Trophoblast cell (in vitro differentiated cells and primary cell): ENCODE measurements at regions not wholly inside any gene's neighbourhood (a gene's known extent, or its start where the extent isn't known, plus 50 kb on each side); places are given as distances from the start of the nearest gene placed in this dataset.

Experiments used
- DNase-seq, 2 donors: peaks; one replicate each; pipeline ENCODE4 v3.0.0-alpha.2; 2016
- H2AFZ ChIP-seq: 2 replicates; pipeline ENCODE4 v1.6.1; 2013; ENCODE audit warnings: low read length, moderate library complexity, mild to moderate bottlenecking; ENCODE audit not compliant: insufficient read depth, poor library complexity
- H2AK5ac ChIP-seq: 2 replicates; pipeline ENCODE4 v1.6.1; 2013; ENCODE audit warnings: mild to moderate bottlenecking, low read length
- H2BK120ac ChIP-seq: 2 replicates; pipeline ENCODE4 v1.6.1; 2013; ENCODE audit warnings: low read length, mild to moderate bottlenecking, moderate library complexity; ENCODE audit not compliant: insufficient read depth, poor library complexity
- H2BK12ac ChIP-seq: 2 replicates; pipeline ENCODE4 v1.6.1; 2013; ENCODE audit warnings: mild to moderate bottlenecking, low read length, moderate library complexity
- H2BK5ac ChIP-seq: 2 replicates; pipeline ENCODE4 v1.6.1; 2013; ENCODE audit warnings: low read length, low read depth, moderate library complexity, mild to moderate bottlenecking; ENCODE audit not compliant: poor library complexity
- H3K14ac ChIP-seq: 2 replicates; pipeline ENCODE4 v1.6.1; 2013; ENCODE audit warnings: mild to moderate bottlenecking, low read length
- H3K18ac ChIP-seq: 2 replicates; pipeline ENCODE4 v1.6.1; 2013; ENCODE audit warnings: mild to moderate bottlenecking, low read length
- H3K23ac ChIP-seq: 2 replicates; pipeline ENCODE4 v1.6.1; 2013; ENCODE audit warnings: low read length
- H3K27ac ChIP-seq: 2 replicates; pipeline ENCODE4 v1.5.1; 2013; ENCODE audit warnings: low read depth, mild to moderate bottlenecking, inconsistent platforms, low read length, moderate library complexity
- H3K27me3 ChIP-seq: 2 replicates; pipeline ENCODE4 v1.6.1; 2013; ENCODE audit warnings: inconsistent platforms, mild to moderate bottlenecking, low read length, moderate library complexity; ENCODE audit not compliant: insufficient read depth
- H3K36me3 ChIP-seq, 2 experiments: 1 replicate in 1 of 2; 2 replicates in 1 of 2; pipeline ENCODE4 v1.6.1; 2013; ENCODE audit warnings: low read length in 2 of 2, mild to moderate bottlenecking in 2 of 2, moderate library complexity in 1 of 2; ENCODE audit not compliant: insufficient read depth in 2 of 2, control insufficient read depth in 1 of 2
- H3K4ac ChIP-seq: 2 replicates; pipeline ENCODE4 v1.6.1; 2013; ENCODE audit warnings: low read depth, mild to moderate bottlenecking, low read length, moderate library complexity
- H3K4me1 ChIP-seq, 2 experiments: 1 replicate in 1 of 2; 2 replicates in 1 of 2; pipeline ENCODE4 v1.6.1; 2013; ENCODE audit warnings: low read length in 2 of 2, mild to moderate bottlenecking in 2 of 2, moderate library complexity in 1 of 2; ENCODE audit not compliant: insufficient read depth in 2 of 2, control insufficient read depth in 1 of 2
- H3K4me2 ChIP-seq: 2 replicates; pipeline ENCODE4 v1.6.1; 2013; ENCODE audit warnings: inconsistent platforms, mild to moderate bottlenecking, low read length, moderate library complexity
- H3K4me3 ChIP-seq: 2 replicates; pipeline ENCODE4 v1.5.1; 2013; ENCODE audit warnings: mild to moderate bottlenecking, low read depth, low read length, inconsistent platforms
- H3K79me1 ChIP-seq: one replicate; pipeline ENCODE4 v1.6.1; 2013; ENCODE audit warnings: low read length
- H3K79me2 ChIP-seq: 2 replicates; pipeline ENCODE4 v1.6.1; 2013; ENCODE audit warnings: low read length, mild to moderate bottlenecking; ENCODE audit not compliant: control insufficient read depth, insufficient read depth, poor library complexity
- H3K9ac ChIP-seq: 2 replicates; pipeline ENCODE4 v1.6.1; 2013; ENCODE audit warnings: mild to moderate bottlenecking, low read length
- H3K9me3 ChIP-seq: 2 replicates; pipeline ENCODE4 v1.6.1; 2013; ENCODE audit warnings: low read depth, mild to moderate bottlenecking, control low read depth, inconsistent platforms, low read length; ENCODE audit not compliant: insufficient read depth
- H4K12ac ChIP-seq: 2 replicates; pipeline ENCODE4 v1.6.1; 2013; ENCODE audit warnings: low read depth, mild to moderate bottlenecking, low read length, moderate library complexity
- H4K8ac ChIP-seq: 2 replicates; pipeline ENCODE4 v1.6.1; 2013; ENCODE audit warnings: low read depth, mild to moderate bottlenecking, low read length, moderate library complexity
- H4K91ac ChIP-seq: one replicate; pipeline ENCODE4 v1.6.1; 2013; ENCODE audit warnings: low read depth, mild to moderate bottlenecking, low read length, moderate library complexity
- WGBS: extraction: QIAGEN DNeasy Blood & Tissue Kit; methylation state at CpG from one replicate; pipeline ENCODE4 v1.1.7; 2013; ENCODE audit warnings: missing lambda C conversion rate; ENCODE audit not compliant: insufficient read length, insufficient coverage; ENCODE audit errors: extremely low coverage; 5-methylcytosine and 5-hydroxymethylcytosine counted together

GRCh38 chr3:54004335-54004734 is 112.7 kb upstream of the SELENOK start:
- Histone ChIP-seq H3K4ac (no peak overlapping the region), H3K4me1 (peaks cover 0 to 7% of the 10 kb centered on the region in 2 experiments), H4K91ac (no peak overlapping the region), H3K79me1 (no peaks in the 10 kb centered on the region), H2AK5ac (no peak overlapping the region), H3K23ac (no peak overlapping the region), H3K36me3 (no peaks in the 10 kb centered on the region), H3K9me3 (no peaks in the 10 kb centered on the region), H3K79me2 (no peaks in the 10 kb centered on the region), H2BK12ac (no peak overlapping the region), H3K9ac (no peak overlapping the region), H2AFZ (no peak overlapping the region), H3K4me2 (no peak overlapping the region), H2BK5ac (no peak overlapping the region), H3K18ac (no peak overlapping the region), H4K8ac (no peak overlapping the region), H3K27me3 (no peaks in the 10 kb centered on the region), H2BK120ac (no peak overlapping the region), H4K12ac (no peak overlapping the region), H3K4me3 (no peak overlapping the region), H3K27ac (no peak overlapping the region), H3K14ac (no peak overlapping the region)
- no CpG with 5 or more reads among the region's 5 CpGs for WGBS
- DNase-seq, result no peak

- no peak overlapping the region for H4K91ac ChIP-seq
- WGBS, result no CpG with 5 or more reads among the region's 9 CpGs
These were observed 111.5 kb upstream of the SELENOK start for GRCh38 chr3:54003136-54003535.

GRCh38 chr3:53999725-54000124 is 108.1 kb upstream of the SELENOK start:
- no peak overlapping the region for H2BK12ac ChIP-seq
- H2BK120ac ChIP-seq, result no peak overlapping the region
- no peak overlapping the region for H3K18ac ChIP-seq
- H4K12ac ChIP-seq, result no peak overlapping the region
- no peaks in the 10 kb centered on the region for H3K27me3 ChIP-seq
- H4K91ac ChIP-seq, result no peak overlapping the region
- H4K8ac ChIP-seq, result no peak overlapping the region
- no peak overlapping the region for H3K23ac ChIP-seq
- no peak overlapping the region for H2AK5ac ChIP-seq
- H3K9me3 ChIP-seq, result no peaks in the 10 kb centered on the region
- no peak overlapping the region for H3K4me3 ChIP-seq
- H3K36me3 ChIP-seq, result no peaks in the 10 kb centered on the region
- H3K4me2 ChIP-seq, result no peak overlapping the region
- no peaks in the 10 kb centered on the region for H3K79me1 ChIP-seq
- H3K4me1 ChIP-seq, result peaks cover 10 to 14% of the 10 kb centered on the region in 2 experiments
- no peak overlapping the region for H3K14ac ChIP-seq
- WGBS, result no CpG with 5 or more reads among the region's 3 CpGs
- no peak for DNase-seq
- no peaks in the 10 kb centered on the region for H3K79me2 ChIP-seq
- no peak overlapping the region for H2AFZ ChIP-seq
- H3K27ac ChIP-seq, result no peak overlapping the region
- H3K9ac ChIP-seq, result no peak overlapping the region
- no peak overlapping the region for H3K4ac ChIP-seq
- no peak overlapping the region for H2BK5ac ChIP-seq

More at GRCh38 chr3:54003136-54003535, 111.5 kb upstream of the SELENOK start:
- Histone ChIP-seq H3K4me2 (no peak overlapping the region), H3K23ac (no peak overlapping the region), H3K27me3 (no peaks in the 10 kb centered on the region), H3K4me3 (no peak overlapping the region), H2AFZ (no peak overlapping the region), H2BK12ac (no peak overlapping the region), H3K9ac (no peak overlapping the region), H4K12ac (no peak overlapping the region), H3K18ac (no peak overlapping the region), H2AK5ac (no peak overlapping the region), H3K79me2 (no peaks in the 10 kb centered on the region), H3K9me3 (no peaks in the 10 kb centered on the region), H3K27ac (no peak overlapping the region), H2BK5ac (no peak overlapping the region), H3K4ac (no peak overlapping the region), H2BK120ac (no peak overlapping the region), H4K8ac (no peak overlapping the region), H3K14ac (no peak overlapping the region), H3K79me1 (no peaks in the 10 kb centered on the region), H3K36me3 (no peaks in the 10 kb centered on the region), H3K4me1 (no peaks in the 10 kb centered on the region)
- peak; percentile 15 to 26 for DNase-seq

GRCh38 chr3:53998980-53999379 is 107.3 kb upstream of the SELENOK start:
- H3K4me2 ChIP-seq, result no peak overlapping the region
- DNase-seq, result no peak
- H2AK5ac ChIP-seq, result no peak overlapping the region
- peaks cover 10 to 14% of the 10 kb centered on the region in 2 experiments for H3K4me1 ChIP-seq
- H3K9me3 ChIP-seq, result no peaks in the 10 kb centered on the region
- H3K14ac ChIP-seq, result no peak overlapping the region
- no peak overlapping the region for H3K4ac ChIP-seq
- WGBS, result no CpG with 5 or more reads among the region's 2 CpGs
- no peak overlapping the region for H3K23ac ChIP-seq
- H2BK12ac ChIP-seq, result no peak overlapping the region
- H3K79me1 ChIP-seq, result no peaks in the 10 kb centered on the region
- no peak overlapping the region for H3K4me3 ChIP-seq
- no peak overlapping the region for H3K27ac ChIP-seq
- H4K12ac ChIP-seq, result no peak overlapping the region
- no peak overlapping the region for H4K91ac ChIP-seq
- no peak overlapping the region for H3K9ac ChIP-seq
- no peak overlapping the region for H2BK120ac ChIP-seq
- H2AFZ ChIP-seq, result no peak overlapping the region
- no peaks in the 10 kb centered on the region for H3K79me2 ChIP-seq
- no peaks in the 10 kb centered on the region for H3K27me3 ChIP-seq
- H3K18ac ChIP-seq, result no peak overlapping the region
- H4K8ac ChIP-seq, result no peak overlapping the region
- H2BK5ac ChIP-seq, result no peak overlapping the region
- H3K36me3 ChIP-seq, result no peaks in the 10 kb centered on the region
